ENCODE measurements at regions not wholly inside any gene's neighbourhood (a gene's known extent, or its start where the extent isn't known, plus 50 kb on each side); places are given as distances from the start of the nearest gene placed in this dataset.

- TF ChIP-seq, protein P1, sequence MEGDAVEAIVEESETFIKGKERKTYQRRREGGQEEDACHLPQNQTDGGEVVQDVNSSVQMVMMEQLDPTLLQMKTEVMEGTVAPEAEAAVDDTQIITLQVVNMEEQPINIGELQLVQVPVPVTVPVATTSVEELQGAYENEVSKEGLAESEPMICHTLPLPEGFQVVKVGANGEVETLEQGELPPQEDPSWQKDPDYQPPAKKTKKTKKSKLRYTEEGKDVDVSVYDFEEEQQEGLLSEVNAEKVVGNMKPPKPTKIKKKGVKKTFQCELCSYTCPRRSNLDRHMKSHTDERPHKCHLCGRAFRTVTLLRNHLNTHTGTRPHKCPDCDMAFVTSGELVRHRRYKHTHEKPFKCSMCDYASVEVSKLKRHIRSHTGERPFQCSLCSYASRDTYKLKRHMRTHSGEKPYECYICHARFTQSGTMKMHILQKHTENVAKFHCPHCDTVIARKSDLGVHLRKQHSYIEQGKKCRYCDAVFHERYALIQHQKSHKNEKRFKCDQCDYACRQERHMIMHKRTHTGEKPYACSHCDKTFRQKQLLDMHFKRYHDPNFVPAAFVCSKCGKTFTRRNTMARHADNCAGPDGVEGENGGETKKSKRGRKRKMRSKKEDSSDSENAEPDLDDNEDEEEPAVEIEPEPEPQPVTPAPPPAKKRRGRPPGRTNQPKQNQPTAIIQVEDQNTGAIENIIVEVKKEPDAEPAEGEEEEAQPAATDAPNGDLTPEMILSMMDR (IDR thresholded peaks at IDR 0.05; ENCODE audit: insufficient read depth, low read depth, low read length), result no peak
- no peak for TF ChIP-seq EZH2 (IDR thresholded peaks at IDR 0.05; ENCODE audit: insufficient read depth, low read length)
Measured at GRCh38 chr5:52452098-52452497, 335.6 kb upstream of the ITGA1 start.
